ENCODE measurements at regions not wholly inside any gene's neighbourhood (a gene's known extent, or its start where the extent isn't known, plus 50 kb on each side); places are given as distances from the start of the nearest gene placed in this dataset.

- Histone ChIP-seq H3K4me3 (ENCODE audit: low read depth in 1 of 2, low read length in 2 of 2) (no peak overlapping the region), H3K4me1 (ENCODE audit: insufficient read depth, low read length) (no peaks in the 10 kb centered on the region), H3K36me3 (ENCODE audit: insufficient read depth, low read length) (no peaks in the 10 kb centered on the region), H2AFZ (ENCODE audit: low read depth, low read length) (no peak overlapping the region), H3K79me2 (ENCODE audit: insufficient read depth, low read length) (no peaks in the 10 kb centered on the region), H3K9me3 (ENCODE audit: insufficient read depth, low read length, severe bottlenecking) (no peaks in the 10 kb centered on the region), H3K27ac (ENCODE audit: low read length) (no peak overlapping the region), H3K27me3 (ENCODE audit: insufficient read depth, low read length, poor library complexity) (no peaks in the 10 kb centered on the region), H4K20me1 (ENCODE audit: insufficient read depth, low read length) (no peaks in the 10 kb centered on the region), H3K4me2 (ENCODE audit: insufficient read depth, low read length) (no peak overlapping the region), H3K9ac (ENCODE audit: low read depth, low read length) (no peak overlapping the region)
- no peak for TF ChIP-seq EZH2 (IDR thresholded peaks at IDR 0.05; ENCODE audit: borderline replicate concordance, low read depth, low read length, severe bottlenecking)
- TF ChIP-seq, protein P1, sequence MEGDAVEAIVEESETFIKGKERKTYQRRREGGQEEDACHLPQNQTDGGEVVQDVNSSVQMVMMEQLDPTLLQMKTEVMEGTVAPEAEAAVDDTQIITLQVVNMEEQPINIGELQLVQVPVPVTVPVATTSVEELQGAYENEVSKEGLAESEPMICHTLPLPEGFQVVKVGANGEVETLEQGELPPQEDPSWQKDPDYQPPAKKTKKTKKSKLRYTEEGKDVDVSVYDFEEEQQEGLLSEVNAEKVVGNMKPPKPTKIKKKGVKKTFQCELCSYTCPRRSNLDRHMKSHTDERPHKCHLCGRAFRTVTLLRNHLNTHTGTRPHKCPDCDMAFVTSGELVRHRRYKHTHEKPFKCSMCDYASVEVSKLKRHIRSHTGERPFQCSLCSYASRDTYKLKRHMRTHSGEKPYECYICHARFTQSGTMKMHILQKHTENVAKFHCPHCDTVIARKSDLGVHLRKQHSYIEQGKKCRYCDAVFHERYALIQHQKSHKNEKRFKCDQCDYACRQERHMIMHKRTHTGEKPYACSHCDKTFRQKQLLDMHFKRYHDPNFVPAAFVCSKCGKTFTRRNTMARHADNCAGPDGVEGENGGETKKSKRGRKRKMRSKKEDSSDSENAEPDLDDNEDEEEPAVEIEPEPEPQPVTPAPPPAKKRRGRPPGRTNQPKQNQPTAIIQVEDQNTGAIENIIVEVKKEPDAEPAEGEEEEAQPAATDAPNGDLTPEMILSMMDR (IDR thresholded peaks at IDR 0.05; ENCODE audit: borderline replicate concordance, extremely low read depth, low read length, poor library complexity, severe bottlenecking) = peak; percentile 84
- DNase-seq (peak; percentile 56), ATAC-seq (ENCODE audit: insufficient read depth, low read depth) (no peak)
These were observed 660.3 kb upstream of the PITX2 start for GRCh38 chr4:111283066-111283677.

DNA sequence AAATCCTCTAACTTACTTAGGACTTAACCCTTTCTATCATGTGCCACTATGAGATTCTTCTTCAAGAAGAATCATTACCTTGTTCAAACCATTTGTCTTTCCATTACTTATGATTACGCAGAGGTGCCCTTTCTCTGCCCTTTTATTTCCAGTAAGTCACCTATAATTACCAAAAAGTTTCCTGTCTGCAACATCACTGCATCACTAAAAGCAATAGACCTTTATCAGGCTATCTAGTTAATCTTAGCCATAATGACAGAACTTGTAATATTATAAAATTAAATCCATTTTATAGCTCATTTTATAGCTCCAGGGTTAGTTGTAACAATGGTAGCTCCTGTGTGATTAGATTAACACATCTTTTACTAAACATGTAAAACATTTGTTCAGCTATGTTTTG is 673.6 kb upstream of the PITX2 start:
- no peak overlapping the region for H2AFZ ChIP-seq (ENCODE audit: low read depth, low read length)
- H3K79me2 ChIP-seq (ENCODE audit: insufficient read depth, low read length) = no peaks in the 10 kb centered on the region
- no peaks in the 10 kb centered on the region for H3K27me3 ChIP-seq (ENCODE audit: insufficient read depth, low read length, poor library complexity)
- H3K36me3 ChIP-seq (ENCODE audit: insufficient read depth, low read length) = no peaks in the 10 kb centered on the region
- ATAC-seq (ENCODE audit: insufficient read depth, low read depth) (no peak), DNase-seq (no peak)
- no peaks in the 10 kb centered on the region for H3K9me3 ChIP-seq (ENCODE audit: insufficient read depth, low read length, severe bottlenecking)
- H3K4me1 ChIP-seq (ENCODE audit: insufficient read depth, low read length) = no peaks in the 10 kb centered on the region
- H3K9ac ChIP-seq (ENCODE audit: low read depth, low read length) = no peak overlapping the region
- no peak overlapping the region for H3K4me3 ChIP-seq (ENCODE audit: low read depth in 1 of 2, low read length in 2 of 2)
- H4K20me1 ChIP-seq (ENCODE audit: insufficient read depth, low read length) = no peaks in the 10 kb centered on the region
- H3K4me2 ChIP-seq (ENCODE audit: insufficient read depth, low read length) = no peak overlapping the region
- H3K27ac ChIP-seq (ENCODE audit: low read length) = no peak overlapping the region
- TF ChIP-seq, protein P1 (IDR thresholded peaks at IDR 0.05; ENCODE audit: borderline replicate concordance, extremely low read depth, low read length, poor library complexity, severe bottlenecking) = no peak
- no peak for TF ChIP-seq EZH2 (IDR thresholded peaks at IDR 0.05; ENCODE audit: borderline replicate concordance, low read depth, low read length, severe bottlenecking)

DNA sequence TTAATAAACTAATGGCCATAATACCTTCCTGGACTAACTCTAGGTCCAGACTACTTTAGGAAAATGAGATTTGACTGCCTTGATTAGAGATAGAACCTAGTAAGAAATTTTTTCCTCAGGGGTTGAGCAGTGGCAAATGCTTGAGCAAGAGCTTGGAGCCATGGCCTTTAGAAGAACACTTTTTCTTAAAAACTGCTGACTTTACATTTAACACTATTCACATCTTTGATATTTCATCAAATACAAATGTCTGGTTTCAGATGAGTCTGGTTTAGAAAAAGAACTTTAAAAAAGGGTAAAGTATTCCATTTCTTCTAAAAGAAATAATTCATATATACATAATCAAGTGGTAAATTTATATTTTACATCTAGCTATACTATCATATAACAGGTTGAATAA is 680.9 kb upstream of the PITX2 start:
- Histone ChIP-seq H3K4me3 (ENCODE audit: low read depth in 1 of 2, low read length in 2 of 2) (no peak overlapping the region), H3K4me2 (ENCODE audit: insufficient read depth, low read length) (no peak overlapping the region), H3K79me2 (ENCODE audit: insufficient read depth, low read length) (no peaks in the 10 kb centered on the region), H3K9me3 (ENCODE audit: insufficient read depth, low read length, severe bottlenecking) (no peaks in the 10 kb centered on the region), H3K27ac (ENCODE audit: low read length) (no peak overlapping the region), H4K20me1 (ENCODE audit: insufficient read depth, low read length) (no peaks in the 10 kb centered on the region), H2AFZ (ENCODE audit: low read depth, low read length) (no peak overlapping the region), H3K36me3 (ENCODE audit: insufficient read depth, low read length) (no peaks in the 10 kb centered on the region), H3K4me1 (ENCODE audit: insufficient read depth, low read length) (no peaks in the 10 kb centered on the region), H3K9ac (ENCODE audit: low read depth, low read length) (no peak overlapping the region), H3K27me3 (ENCODE audit: insufficient read depth, low read length, poor library complexity) (no peaks in the 10 kb centered on the region)
- TF ChIP-seq EZH2 (IDR thresholded peaks at IDR 0.05; ENCODE audit: borderline replicate concordance, low read depth, low read length, severe bottlenecking) = no peak
- TF ChIP-seq, protein P1 (IDR thresholded peaks at IDR 0.05; ENCODE audit: borderline replicate concordance, extremely low read depth, low read length, poor library complexity, severe bottlenecking) = no peak
- DNase-seq (no peak), ATAC-seq (ENCODE audit: insufficient read depth, low read depth) (no peak)

Measured in DND-41 (cell line).